ENCODE measurements at regions not wholly inside any gene's neighbourhood (a gene's known extent, or its start where the extent isn't known, plus 50 kb on each side); places are given as distances from the start of the nearest gene placed in this dataset.

DNA sequence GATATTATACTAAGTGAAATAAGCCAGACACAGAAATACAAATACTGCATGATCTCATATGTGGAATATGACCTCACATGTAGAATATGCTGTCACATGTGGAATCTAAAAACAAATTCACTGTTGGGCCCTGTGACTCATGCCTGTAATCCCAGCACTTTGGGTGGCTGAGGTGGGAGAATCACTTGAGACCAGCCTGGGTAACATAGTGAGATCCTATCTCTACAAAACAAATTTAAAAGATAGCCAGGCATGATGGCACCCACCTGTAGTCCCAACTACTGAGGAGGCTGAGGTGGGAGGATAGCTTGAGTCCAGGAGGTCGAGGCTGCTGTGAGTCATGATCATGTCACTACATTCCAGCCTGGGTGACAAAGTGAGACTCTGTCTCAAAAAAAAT, 160.3 kb downstream of the PTEN start:
- Histone ChIP-seq H3K4me3 (ENCODE audit: insufficient read depth, low read length, poor library complexity, severe bottlenecking) (no peak overlapping the region), H3K36me3 (ENCODE audit: low read length) (no peaks in the 10 kb centered on the region), H3K27ac (ENCODE audit: low read depth, low read length) (no peak overlapping the region), H3K9me3 (ENCODE audit: insufficient read depth, low read length) (no peaks in the 10 kb centered on the region), H3K9ac (ENCODE audit: low read length) (no peak overlapping the region), H2AFZ (ENCODE audit: low read depth, low read length, severe bottlenecking) (no peak overlapping the region), H3K4me2 (ENCODE audit: low read depth, low read length, poor library complexity, severe bottlenecking) (no peak overlapping the region), H3K27me3 (ENCODE audit: low read length) (no peaks in the 10 kb centered on the region), H4K20me1 (ENCODE audit: low read depth, low read length) (no peaks in the 10 kb centered on the region), H3F3A (ENCODE audit: insufficient read depth) (no peaks in the 10 kb centered on the region; the same call in 1 of the 2 replicates), H3K79me2 (ENCODE audit: insufficient read depth, low read length) (no peaks in the 10 kb centered on the region), H3K9me2 (replicated peaks; ENCODE audit: insufficient read depth, low read length) (no peaks in the 10 kb centered on the region)
- TF ChIP-seq EZH2phosphoT487 (conservative IDR thresholded peaks at IDR 0.05; ENCODE audit: low read length): no peak
- TF ChIP-seq, protein P1, sequence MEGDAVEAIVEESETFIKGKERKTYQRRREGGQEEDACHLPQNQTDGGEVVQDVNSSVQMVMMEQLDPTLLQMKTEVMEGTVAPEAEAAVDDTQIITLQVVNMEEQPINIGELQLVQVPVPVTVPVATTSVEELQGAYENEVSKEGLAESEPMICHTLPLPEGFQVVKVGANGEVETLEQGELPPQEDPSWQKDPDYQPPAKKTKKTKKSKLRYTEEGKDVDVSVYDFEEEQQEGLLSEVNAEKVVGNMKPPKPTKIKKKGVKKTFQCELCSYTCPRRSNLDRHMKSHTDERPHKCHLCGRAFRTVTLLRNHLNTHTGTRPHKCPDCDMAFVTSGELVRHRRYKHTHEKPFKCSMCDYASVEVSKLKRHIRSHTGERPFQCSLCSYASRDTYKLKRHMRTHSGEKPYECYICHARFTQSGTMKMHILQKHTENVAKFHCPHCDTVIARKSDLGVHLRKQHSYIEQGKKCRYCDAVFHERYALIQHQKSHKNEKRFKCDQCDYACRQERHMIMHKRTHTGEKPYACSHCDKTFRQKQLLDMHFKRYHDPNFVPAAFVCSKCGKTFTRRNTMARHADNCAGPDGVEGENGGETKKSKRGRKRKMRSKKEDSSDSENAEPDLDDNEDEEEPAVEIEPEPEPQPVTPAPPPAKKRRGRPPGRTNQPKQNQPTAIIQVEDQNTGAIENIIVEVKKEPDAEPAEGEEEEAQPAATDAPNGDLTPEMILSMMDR (IDR thresholded peaks at IDR 0.05; ENCODE audit: insufficient read depth, low read length, poor library complexity, severe bottlenecking): no peak

DNA sequence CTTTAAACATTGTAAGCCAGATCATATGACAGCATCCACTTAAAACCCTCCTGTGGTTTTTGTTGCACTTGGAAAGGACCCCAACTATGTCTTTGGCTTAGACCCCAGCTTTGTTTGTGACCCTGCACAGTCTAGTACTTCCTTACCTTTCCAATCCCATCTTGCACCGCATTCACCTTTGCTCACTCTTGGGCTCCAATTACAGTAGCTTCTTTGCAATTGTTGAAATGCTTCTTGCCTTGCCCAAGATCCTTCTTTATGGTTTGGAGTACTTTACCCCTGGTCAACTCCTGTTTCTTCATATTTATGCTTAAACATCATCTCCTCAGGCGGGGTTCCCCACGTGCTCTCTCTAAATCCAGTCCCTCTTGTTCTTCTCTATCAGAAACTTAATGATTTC, 162.6 kb downstream of the PTEN start:
- no peak overlapping the region for H3K9ac ChIP-seq (ENCODE audit: low read length)
- H3F3A ChIP-seq (ENCODE audit: insufficient read depth): no peaks in the 10 kb centered on the region; the same call in 1 of the 2 replicates
- TF ChIP-seq, protein P1 (IDR thresholded peaks at IDR 0.05; ENCODE audit: insufficient read depth, low read length, poor library complexity, severe bottlenecking): no peak
- no peak for TF ChIP-seq EZH2phosphoT487 (conservative IDR thresholded peaks at IDR 0.05; ENCODE audit: low read length)
- H3K27ac ChIP-seq (ENCODE audit: low read depth, low read length): no peak overlapping the region
- no peak overlapping the region for H3K4me2 ChIP-seq (ENCODE audit: low read depth, low read length, poor library complexity, severe bottlenecking)
- no peak overlapping the region for H2AFZ ChIP-seq (ENCODE audit: low read depth, low read length, severe bottlenecking)
- H3K4me3 ChIP-seq (ENCODE audit: insufficient read depth, low read length, poor library complexity, severe bottlenecking): no peak overlapping the region
- no peaks in the 10 kb centered on the region for H3K9me2 ChIP-seq (replicated peaks; ENCODE audit: insufficient read depth, low read length)
- no peaks in the 10 kb centered on the region for H3K27me3 ChIP-seq (ENCODE audit: low read length)
- no peaks in the 10 kb centered on the region for H3K79me2 ChIP-seq (ENCODE audit: insufficient read depth, low read length)
- H3K9me3 ChIP-seq (ENCODE audit: insufficient read depth, low read length): no peaks in the 10 kb centered on the region
- H3K36me3 ChIP-seq (ENCODE audit: low read length): no peaks in the 10 kb centered on the region
- H4K20me1 ChIP-seq (ENCODE audit: low read depth, low read length): no peaks in the 10 kb centered on the region

DNA sequence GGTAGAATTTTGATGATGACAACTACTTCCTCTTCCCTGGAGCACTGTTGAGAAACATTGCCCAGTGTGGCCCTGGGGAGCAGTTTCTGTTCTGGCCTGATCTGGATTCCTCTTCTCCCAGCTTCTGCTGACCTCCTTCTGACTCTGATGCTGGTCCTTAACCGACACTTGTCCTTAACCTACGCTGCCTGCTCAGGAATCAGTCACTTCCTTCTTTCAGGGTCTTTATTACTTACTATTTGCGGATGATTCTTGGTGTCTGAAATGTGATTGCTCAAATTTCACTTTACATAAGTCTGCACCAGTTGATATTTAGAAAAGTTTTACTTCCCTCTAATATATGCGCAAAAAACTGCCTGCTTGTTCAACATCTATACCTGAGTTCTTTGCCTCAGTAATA, 164.1 kb downstream of the PTEN start:
- H3K79me2 ChIP-seq (ENCODE audit: insufficient read depth, low read length): no peaks in the 10 kb centered on the region
- TF ChIP-seq, protein P1 (IDR thresholded peaks at IDR 0.05; ENCODE audit: insufficient read depth, low read length, poor library complexity, severe bottlenecking): no peak
- no peak for TF ChIP-seq EZH2phosphoT487 (conservative IDR thresholded peaks at IDR 0.05; ENCODE audit: low read length)
- peak overlapping the region; percentile 38 for H3K9ac ChIP-seq (ENCODE audit: low read length)
- no peaks in the 10 kb centered on the region for H4K20me1 ChIP-seq (ENCODE audit: low read depth, low read length)
- no peaks in the 10 kb centered on the region for H3K9me2 ChIP-seq (replicated peaks; ENCODE audit: insufficient read depth, low read length)
- no peaks in the 10 kb centered on the region; the same call in 1 of the 2 replicates for H3F3A ChIP-seq (ENCODE audit: insufficient read depth)
- H3K4me2 ChIP-seq (ENCODE audit: low read depth, low read length, poor library complexity, severe bottlenecking): peak overlapping the region; percentile 49
- no peak overlapping the region for H3K4me3 ChIP-seq (ENCODE audit: insufficient read depth, low read length, poor library complexity, severe bottlenecking)
- no peaks in the 10 kb centered on the region for H3K27me3 ChIP-seq (ENCODE audit: low read length)
- H2AFZ ChIP-seq (ENCODE audit: low read depth, low read length, severe bottlenecking): peak overlapping the region; percentile 86
- H3K9me3 ChIP-seq (ENCODE audit: insufficient read depth, low read length): no peaks in the 10 kb centered on the region
- H3K36me3 ChIP-seq (ENCODE audit: low read length): no peaks in the 10 kb centered on the region
- H3K27ac ChIP-seq (ENCODE audit: low read depth, low read length): peak overlapping the region; percentile 63

Measured in SU-DHL-6 (cell line).